HepG2 (cell line): ENCODE measurements at regions not wholly inside any gene's neighbourhood (a gene's known extent, or its start where the extent isn't known, plus 50 kb on each side); places are given as distances from the start of the nearest gene placed in this dataset.

Experiments used
- ATF4 ChIP-seq, 2 experiments: fragments of 450-650 bp in 1 of 2; sonication (generic) in 1 of 2; formaldehyde crosslinking; IDR thresholded peaks; 2 replicates each; pipeline versions ENCODE4 v1.5.0 to v1.8.0; 2020 to 2022; ENCODE audit warnings: mild to moderate bottlenecking in 1 of 2, missing genetic modification reagents in 1 of 2
- CBFB ChIP-seq: sonication (generic); formaldehyde crosslinking; IDR thresholded peaks from 2 replicates; pipeline ENCODE4 v1.4.0; 2020; ENCODE audit warnings: missing genetic modification reagents
- CENPX ChIP-seq: sonication (generic); formaldehyde crosslinking; IDR thresholded peaks from 2 replicates; pipeline ENCODE4 v1.9.0; 2021; ENCODE audit warnings: mild to moderate bottlenecking, missing genetic modification reagents, moderate library complexity
- DR1 ChIP-seq: sonication (generic); formaldehyde crosslinking; IDR thresholded peaks from 2 replicates; pipeline ENCODE4 v1.8.0; 2021; ENCODE audit warnings: mild to moderate bottlenecking, missing genetic modification reagents, inconsistent platforms
- EEA1 ChIP-seq: sonication (generic); formaldehyde crosslinking; IDR thresholded peaks from 2 replicates; pipeline ENCODE4 v1.5.1; 2020; ENCODE audit warnings: mild to moderate bottlenecking, missing genetic modification reagents, borderline replicate concordance
- EP300 ChIP-seq, 3 experiments: sonication (generic) in 1 of 3; formaldehyde crosslinking in 1 of 3; IDR thresholded peaks; 2 replicates each; pipeline versions ENCODE4 v1.5.1 to v1.6.1; 2011 to 2020; ENCODE audit warnings: low read depth in 2 of 3, low read length in 2 of 3, borderline replicate concordance in 1 of 3, improper control_type of control experiment in 1 of 3, mild to moderate bottlenecking in 1 of 3, missing genetic modification reagents in 1 of 3, moderate library complexity in 1 of 3
- FOXC1 ChIP-seq: sonication (generic); formaldehyde crosslinking; IDR thresholded peaks from 2 replicates; pipeline ENCODE4 v1.8.0; 2022; ENCODE audit warnings: mild to moderate bottlenecking, missing genetic modification reagents, borderline replicate concordance
- FOXK1 ChIP-seq: sonication (generic); formaldehyde crosslinking; IDR thresholded peaks from 2 replicates; pipeline ENCODE4 v1.4.0; 2020; ENCODE audit warnings: low read depth, missing genetic modification reagents, borderline replicate concordance
- ISX ChIP-seq: sonication (generic); formaldehyde crosslinking; conservative IDR thresholded peaks from 2 replicates; pipeline ENCODE4 v1.5.0; 2020; ENCODE audit warnings: missing genetic modification reagents
- MAX ChIP-seq: IDR thresholded peaks from 2 replicates; pipeline ENCODE4 v1.6.1; 2012; ENCODE audit warnings: inconsistent platforms
- MYNN ChIP-seq: sonication (generic); formaldehyde crosslinking; IDR thresholded peaks from 2 replicates; pipeline ENCODE4 v1.4.0; 2020; ENCODE audit warnings: mild to moderate bottlenecking, low read depth, missing genetic modification reagents
- NCOR1 ChIP-seq: fragments of 200-600 bp; sonication (generic); IDR thresholded peaks from 2 replicates; pipeline ENCODE4 v1.7.0; 2017; ENCODE audit warnings: antibody characterized with exemption, low read length, borderline replicate concordance
- NFYB ChIP-seq: sonication (generic); formaldehyde crosslinking; IDR thresholded peaks from 2 replicates; pipeline ENCODE4 v1.4.0; 2020; ENCODE audit warnings: missing genetic modification reagents
- PAF1 ChIP-seq: IDR thresholded peaks from 2 replicates; pipeline ENCODE4 v1.6.1; 2016; ENCODE audit warnings: missing genetic modification reagents, missing compliant biosample characterization
- PAX8 ChIP-seq: sonication (generic); formaldehyde crosslinking; IDR thresholded peaks from 2 replicates; pipeline ENCODE4 v1.8.0; 2022; ENCODE audit warnings: mild to moderate bottlenecking, missing genetic modification reagents, borderline replicate concordance
- POLR2AphosphoS2 ChIP-seq: IDR thresholded peaks from 2 replicates; pipeline ENCODE4 v1.6.1; 2011; ENCODE audit warnings: low read depth, low read length, improper control_type of control experiment
- TBL1XR1 ChIP-seq: fragments of 150-350 bp; IDR thresholded peaks from 2 replicates; pipeline ENCODE4 v1.6.1; 2014; ENCODE audit warnings: borderline replicate concordance, low read length; ENCODE audit not compliant: partially characterized antibody
- TFDP1 ChIP-seq: IDR thresholded peaks from 2 replicates; pipeline ENCODE4 v1.6.1; 2016; ENCODE audit warnings: missing compliant biosample characterization, missing genetic modification reagents, borderline replicate concordance
- XBP1 ChIP-seq: sonication (generic); formaldehyde crosslinking; IDR thresholded peaks from 2 replicates; pipeline ENCODE4 v1.5.0; 2020; ENCODE audit warnings: missing genetic modification reagents
- ZFP37 ChIP-seq: sonication (generic); formaldehyde crosslinking; IDR thresholded peaks from 2 replicates; pipeline ENCODE4 v1.4.0; 2020; ENCODE audit warnings: missing genetic modification reagents, borderline replicate concordance
- ZNF160 ChIP-seq: sonication (generic); formaldehyde crosslinking; IDR thresholded peaks from 2 replicates; pipeline ENCODE4 v1.8.0; 2022; ENCODE audit warnings: mild to moderate bottlenecking, inconsistent platforms, missing genetic modification reagents
- ZNF431 ChIP-seq: sonication (generic); formaldehyde crosslinking; IDR thresholded peaks from 2 replicates; pipeline ENCODE4 v1.9.0; 2022; ENCODE audit warnings: missing genetic modification reagents, low read depth, mild to moderate bottlenecking, borderline replicate concordance
- ZNF710 ChIP-seq: sonication (generic); formaldehyde crosslinking; IDR thresholded peaks from 2 replicates; pipeline ENCODE4 v1.5.0; 2020; ENCODE audit warnings: mild to moderate bottlenecking, missing genetic modification reagents, borderline replicate concordance
- ZNF740 ChIP-seq: sonication (generic); formaldehyde crosslinking; IDR thresholded peaks from 2 replicates; pipeline ENCODE4 v1.4.0; 2020; ENCODE audit warnings: missing genetic modification reagents

- peak; percentile 89 for TF ChIP-seq FOXK1 (CRISPR knock-in tag)
- 0 out of 2 replicates have a peak, but pooled peaks have one; percentile 70 for TF ChIP-seq ZNF160 (CRISPR knock-in tag)
- TF ChIP-seq TBL1XR1 = peak; percentile 54
- no peak for TF ChIP-seq CENPX (CRISPR knock-in tag)
- peak; percentile 76 for TF ChIP-seq ZNF431 (CRISPR knock-in tag)
- no peak for TF ChIP-seq NFYB (CRISPR knock-in tag)
- TF ChIP-seq XBP1 (CRISPR knock-in tag) = peak; percentile 85; the same call in 1 of the 2 replicates
- no peak; the same call in 1 of the 2 replicates for TF ChIP-seq CBFB (CRISPR knock-in tag)
- peak; percentile 62; the same call in 1 of the 2 replicates for TF ChIP-seq ZNF740 (CRISPR knock-in tag)
- TF ChIP-seq EP300 (IDR thresholded peaks at IDR 0.05; ENCODE audit: low read depth in 2 of 2, low read length in 2 of 2) = peak; percentile 20 to 85; a peak in 2 of 4 replicates
- TF ChIP-seq EP300 (CRISPR knock-in tag; IDR thresholded peaks at IDR 0.05; ENCODE audit: borderline replicate concordance) = peak; percentile 88; the same call in 1 of the 2 replicates
- no peak for TF ChIP-seq PAX8 (CRISPR knock-in tag)
- no peak for TF ChIP-seq DR1
- peak; percentile 83; the same call in 1 of the 2 replicates for TF ChIP-seq ZFP37 (CRISPR knock-in tag)
- TF ChIP-seq EEA1 (CRISPR knock-in tag) = no peak
- peak in 1 of 2 experiments; percentile 97; a peak in 2 of 4 replicates for TF ChIP-seq ATF4 (CRISPR knock-in tag; IDR thresholded peaks at IDR 0.05)
- no peak for TF ChIP-seq MYNN
- peak; percentile 99 for TF ChIP-seq TFDP1 (CRISPR knock-in tag)
- TF ChIP-seq ISX (CRISPR knock-in tag) = peak; percentile 91; the same call in 1 of the 2 replicates
- peak; percentile 95 for TF ChIP-seq MAX
- 0 out of 2 replicates have a peak, but pooled peaks have one; percentile 35 for TF ChIP-seq FOXC1 (CRISPR knock-in tag)
- TF ChIP-seq POLR2AphosphoS2 = no peak
- TF ChIP-seq ZNF710 (CRISPR knock-in tag) = peak; percentile 90
- TF ChIP-seq NCOR1 = no peak
- no peak for TF ChIP-seq PAF1 (CRISPR knock-in tag)
Measured at GRCh38 chr13:33678906-33679657, 138.9 kb upstream of the RFC3 start (continued).
